Suprapubic skin (tissue), 4 donors: ENCODE measurements at regions not wholly inside any gene's neighbourhood (a gene's known extent, or its start where the extent isn't known, plus 50 kb on each side); places are given as distances from the start of the nearest gene placed in this dataset.
"Not testable (repeated sequence)": the region's sequence is repeated elsewhere in the genome, so short reads cannot be mapped to it uniquely, and the experiment has no call there.

Experiments used
- DNase-seq, 2 donors: peaks; one replicate each; pipeline ENCODE4 v3.0.0-alpha.2; 2019; ENCODE audit warnings: low spot score in 2 of 2
- H3K27ac ChIP-seq: fragments of 200-600 bp; sonication (generic); one replicate; pipeline ENCODE4 v1.5.1; 2019
- H3K27me3 ChIP-seq: fragments of 200-600 bp; sonication (generic); one replicate; pipeline ENCODE4 v1.5.1; 2019
- H3K36me3 ChIP-seq: fragments of 200-600 bp; sonication (generic); one replicate; pipeline ENCODE4 v1.5.1; 2019
- H3K4me1 ChIP-seq: fragments of 200-600 bp; sonication (generic); one replicate; pipeline ENCODE4 v1.5.1; 2019
- H3K4me3 ChIP-seq: fragments of 200-600 bp; sonication (generic); one replicate; pipeline ENCODE4 v1.5.1; 2019; ENCODE audit warnings: mild to moderate bottlenecking
- H3K9me3 ChIP-seq: fragments of 200-600 bp; sonication (generic); one replicate; pipeline ENCODE4 v1.5.1; 2019
- EP300 ChIP-seq: sonication (generic); formaldehyde crosslinking; IDR thresholded peaks from one replicate; pipeline ENCODE4 v1.6.1; 2017; ENCODE audit warnings: antibody characterized with exemption
- POLR2A ChIP-seq, 2 donors: fragments of 450-650 bp; IDR thresholded peaks; one replicate each; pipeline ENCODE4 v1.6.1; 2017; ENCODE audit warnings: antibody characterized with exemption in 2 of 2, mild to moderate bottlenecking in 2 of 2, moderate library complexity in 2 of 2
- POLR2AphosphoS5 ChIP-seq, 3 donors: sonication (generic); formaldehyde crosslinking; IDR thresholded peaks; one replicate each; pipeline ENCODE4 v1.6.1; 2017; ENCODE audit warnings: antibody characterized with exemption in 3 of 3
- WGBS: methylation state at CpG from one replicate; pipeline ENCODE4 v1.1.5; 2018; 5-methylcytosine and 5-hydroxymethylcytosine counted together
- TF ChIP-seq, protein P1 (sequence below), 2 donors: fragments of 200-600 bp in 1 of 2; fragments of 450-650 bp in 1 of 2; sonication (generic) in 1 of 2; IDR thresholded peaks; one replicate each; pipeline ENCODE4 v1.5.1; 2016 to 2019; ENCODE audit warnings: antibody characterized with exemption in 2 of 2, mild to moderate bottlenecking in 1 of 2, moderate library complexity in 1 of 2

DNA sequence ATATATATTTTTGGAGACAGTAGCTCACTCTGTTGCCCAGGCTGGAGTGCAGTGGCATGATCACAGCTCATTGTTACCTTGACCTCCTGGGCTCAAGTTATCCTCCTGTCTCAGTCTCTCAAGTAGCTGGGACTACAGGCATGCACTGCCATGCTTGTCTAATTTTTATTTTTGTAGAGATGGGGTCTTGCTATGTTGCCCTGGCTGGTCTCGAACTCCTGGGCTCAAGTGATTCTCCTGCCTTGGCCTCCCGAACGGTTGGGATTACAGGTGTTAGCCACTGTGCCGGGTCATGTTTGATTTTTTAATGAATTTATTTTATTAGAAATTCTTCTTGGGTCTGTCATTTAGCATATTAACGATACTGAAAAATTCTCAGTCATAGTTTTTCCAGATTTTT, 70.5 kb downstream of the TMEM270 start:
- Histone ChIP-seq H3K4me3 (no peak overlapping the region), H3K4me1 (no peaks in the 10 kb centered on the region), H3K27me3 (no peaks in the 10 kb centered on the region), H3K9me3 (no peaks in the 10 kb centered on the region), H3K36me3 (no peaks in the 10 kb centered on the region), H3K27ac (no peak overlapping the region)
- WGBS = 98% methylated on average over 5 of the region's 5 CpGs
- DNase-seq = no peak
- no peak for TF ChIP-seq POLR2A (IDR thresholded peaks at IDR 0.05)
- no peak for TF ChIP-seq EP300
- TF ChIP-seq, protein P1, sequence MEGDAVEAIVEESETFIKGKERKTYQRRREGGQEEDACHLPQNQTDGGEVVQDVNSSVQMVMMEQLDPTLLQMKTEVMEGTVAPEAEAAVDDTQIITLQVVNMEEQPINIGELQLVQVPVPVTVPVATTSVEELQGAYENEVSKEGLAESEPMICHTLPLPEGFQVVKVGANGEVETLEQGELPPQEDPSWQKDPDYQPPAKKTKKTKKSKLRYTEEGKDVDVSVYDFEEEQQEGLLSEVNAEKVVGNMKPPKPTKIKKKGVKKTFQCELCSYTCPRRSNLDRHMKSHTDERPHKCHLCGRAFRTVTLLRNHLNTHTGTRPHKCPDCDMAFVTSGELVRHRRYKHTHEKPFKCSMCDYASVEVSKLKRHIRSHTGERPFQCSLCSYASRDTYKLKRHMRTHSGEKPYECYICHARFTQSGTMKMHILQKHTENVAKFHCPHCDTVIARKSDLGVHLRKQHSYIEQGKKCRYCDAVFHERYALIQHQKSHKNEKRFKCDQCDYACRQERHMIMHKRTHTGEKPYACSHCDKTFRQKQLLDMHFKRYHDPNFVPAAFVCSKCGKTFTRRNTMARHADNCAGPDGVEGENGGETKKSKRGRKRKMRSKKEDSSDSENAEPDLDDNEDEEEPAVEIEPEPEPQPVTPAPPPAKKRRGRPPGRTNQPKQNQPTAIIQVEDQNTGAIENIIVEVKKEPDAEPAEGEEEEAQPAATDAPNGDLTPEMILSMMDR (IDR thresholded peaks at IDR 0.05) = no peak
- TF ChIP-seq POLR2AphosphoS5 (IDR thresholded peaks at IDR 0.05) = no peak

- Histone ChIP-seq H3K27ac (no peak overlapping the region), H3K36me3 (no peaks in the 10 kb centered on the region), H3K27me3 (no peaks in the 10 kb centered on the region), H3K4me1 (peaks cover 5% of the 10 kb centered on the region), H3K4me3 (no peak overlapping the region), H3K9me3 (no peaks in the 10 kb centered on the region)
- WGBS = 91% methylated on average over 4 of the region's 4 CpGs
- TF ChIP-seq POLR2AphosphoS5 (IDR thresholded peaks at IDR 0.05) = no peak
- no peak for TF ChIP-seq POLR2A (IDR thresholded peaks at IDR 0.05)
- no peak for TF ChIP-seq EP300
- TF ChIP-seq, protein P1 (IDR thresholded peaks at IDR 0.05) = no peak
- no peak for DNase-seq
These were observed 71.4 kb downstream of the TMEM270 start for GRCh38 chr7:73932364-73932763.

- no peak overlapping the region for H3K27ac ChIP-seq
- no peaks in the 10 kb centered on the region for H3K36me3 ChIP-seq
- WGBS = 91% methylated on average over 2 of the region's 2 CpGs
- H3K4me1 ChIP-seq = peaks cover 9% of the 10 kb centered on the region
- no peak for DNase-seq
- no peak overlapping the region for H3K4me3 ChIP-seq
- TF ChIP-seq, protein P1 (IDR thresholded peaks at IDR 0.05) = no peak
- TF ChIP-seq EP300 (no peak), POLR2AphosphoS5 (IDR thresholded peaks at IDR 0.05) (no peak), POLR2A (IDR thresholded peaks at IDR 0.05) (no peak)
- no peaks in the 10 kb centered on the region for H3K27me3 ChIP-seq
- no peaks in the 10 kb centered on the region for H3K9me3 ChIP-seq
These were observed 72.1 kb downstream of the TMEM270 start for GRCh38 chr7:73933091-73933490.

- H3K9me3 ChIP-seq = no peaks in the 10 kb centered on the region
- WGBS = 43% methylated on average over 4 of the region's 4 CpGs
- DNase-seq = no peak
- TF ChIP-seq POLR2AphosphoS5 (IDR thresholded peaks at IDR 0.05) (no peak), POLR2A (IDR thresholded peaks at IDR 0.05) (no peak), EP300 (no peak)
- TF ChIP-seq, protein P1 (IDR thresholded peaks at IDR 0.05) = no peak
- H3K27ac ChIP-seq = no peak overlapping the region
- no peaks in the 10 kb centered on the region for H3K36me3 ChIP-seq
- H3K4me3 ChIP-seq = no peak overlapping the region
- H3K4me1 ChIP-seq = peaks cover 11% of the 10 kb centered on the region
- no peaks in the 10 kb centered on the region for H3K27me3 ChIP-seq
These were observed 76.0 kb downstream of the TMEM270 start for GRCh38 chr7:73936967-73937366.

DNA sequence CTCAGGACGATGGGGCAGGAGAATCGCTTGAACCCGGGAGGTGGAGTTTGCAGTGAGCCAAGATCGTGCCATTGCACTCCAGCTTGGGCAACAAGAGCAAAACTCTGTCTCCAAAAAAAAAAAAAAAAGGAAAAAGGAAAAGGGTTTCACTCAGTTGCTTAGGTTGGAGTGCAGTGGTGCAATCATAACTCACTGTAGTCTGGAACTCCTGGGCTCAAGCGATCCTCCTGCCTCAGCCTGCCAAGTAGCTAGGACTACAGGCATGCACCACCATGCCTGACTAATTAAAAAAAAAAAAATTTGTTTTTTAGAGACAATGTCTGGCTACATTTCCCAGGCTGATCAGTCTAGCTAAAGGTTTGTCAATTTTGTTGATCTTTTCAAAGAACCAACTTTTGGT, 76.7 kb downstream of the TMEM270 start:
- not testable (repeated sequence) for H3K4me3 ChIP-seq, DNase-seq, H3K27me3 ChIP-seq, H3K9me3 ChIP-seq, H3K36me3 ChIP-seq
- peak in 1 of 3 donors; percentile 12 for TF ChIP-seq POLR2AphosphoS5 (IDR thresholded peaks at IDR 0.05)
- H3K27ac ChIP-seq = peak overlapping the region; percentile 20
- H3K4me1 ChIP-seq = peaks cover 14% of the 10 kb centered on the region
- WGBS = 37% methylated on average over 5 of the region's 5 CpGs

- Histone ChIP-seq H3K4me3 (no peak overlapping the region), H3K4me1 (peaks cover 14% of the 10 kb centered on the region), H3K27me3 (no peaks in the 10 kb centered on the region), H3K36me3 (no peaks in the 10 kb centered on the region), H3K27ac (no peak overlapping the region), H3K9me3 (no peaks in the 10 kb centered on the region)
- TF ChIP-seq, protein P1 (IDR thresholded peaks at IDR 0.05) = no peak
- TF ChIP-seq EP300 (no peak), POLR2AphosphoS5 (IDR thresholded peaks at IDR 0.05) (no peak), POLR2A (IDR thresholded peaks at IDR 0.05) (no peak)
- no peak for DNase-seq
- 100% methylated on average over 1 of the region's 1 CpG for WGBS
These were observed 78.6 kb downstream of the TMEM270 start for GRCh38 chr7:73939528-73939927.
